Esophagus squamous epithelium (tissue), 5 donors: ENCODE measurements at regions not wholly inside any gene's neighbourhood (a gene's known extent, or its start where the extent isn't known, plus 50 kb on each side); places are given as distances from the start of the nearest gene placed in this dataset.

Experiments used
- DNase-seq: peaks from one replicate; lab custom pipeline; 2025; lab: John Stamatoyannopoulos, UW
- H3K27ac ChIP-seq, 4 donors: fragments of 200-600 bp; sonication (generic); one replicate each; pipeline ENCODE4 v1.5.1; 2016 to 2019; ENCODE audit warnings: mild to moderate bottlenecking in 1 of 4
- H3K27me3 ChIP-seq, 4 donors: fragments of 200-600 bp; sonication (generic); 1 replicate in 3 of 4; 2 replicates in 1 of 4; pipeline versions ENCODE4 v1.5.1 to v1.6.0; 2017 to 2021; ENCODE audit warnings: antibody characterized with exemption in 1 of 4
- H3K36me3 ChIP-seq, 3 donors: fragments of 200-600 bp; sonication (generic); one replicate each; pipeline ENCODE4 v1.5.1; 2016 to 2019
- H3K4me1 ChIP-seq, 3 donors: fragments of 200-600 bp; sonication (generic); one replicate each; pipeline ENCODE4 v1.5.1; 2017 to 2019
- H3K4me3 ChIP-seq, 4 donors: fragments of 200-600 bp; sonication (generic); 1 replicate in 3 of 4; 2 replicates in 1 of 4; pipeline ENCODE4 v1.5.1; 2016 to 2019; ENCODE audit warnings: mild to moderate bottlenecking in 2 of 4, moderate library complexity in 1 of 4
- H3K9me3 ChIP-seq, 3 donors: fragments of 200-600 bp; sonication (generic); one replicate each; pipeline ENCODE4 v1.5.1; 2016 to 2019
- POLR2A ChIP-seq, 4 donors: fragments of 450-650 bp; IDR thresholded peaks; one replicate each; pipeline ENCODE4 v1.6.1; 2017; ENCODE audit warnings: antibody characterized with exemption in 4 of 4, mild to moderate bottlenecking in 4 of 4, moderate library complexity in 3 of 4
- WGBS, 2 donors: methylation state at CpG; one replicate each; pipeline ENCODE4 v1.1.5; 2018; 5-methylcytosine and 5-hydroxymethylcytosine counted together
- intact Hi-C: fragments of 100-400 bp; cut with DNase I; formaldehyde crosslinking; loops from one replicate; pipeline ENCODE4 v1.15.0; 2022
- TF ChIP-seq, protein P1 (sequence below), 6 experiments: fragments of 450-650 bp in 4 of 6; fragments of 200-600 bp in 2 of 6; sonication (generic) in 2 of 6; IDR thresholded peaks; one replicate each; pipeline ENCODE4 v1.5.1; 2016 to 2019; ENCODE audit warnings: antibody characterized with exemption in 6 of 6, mild to moderate bottlenecking in 4 of 6, moderate library complexity in 4 of 6
- donor health status: DM: yes; HTN: yes; CAD: no.

DNA sequence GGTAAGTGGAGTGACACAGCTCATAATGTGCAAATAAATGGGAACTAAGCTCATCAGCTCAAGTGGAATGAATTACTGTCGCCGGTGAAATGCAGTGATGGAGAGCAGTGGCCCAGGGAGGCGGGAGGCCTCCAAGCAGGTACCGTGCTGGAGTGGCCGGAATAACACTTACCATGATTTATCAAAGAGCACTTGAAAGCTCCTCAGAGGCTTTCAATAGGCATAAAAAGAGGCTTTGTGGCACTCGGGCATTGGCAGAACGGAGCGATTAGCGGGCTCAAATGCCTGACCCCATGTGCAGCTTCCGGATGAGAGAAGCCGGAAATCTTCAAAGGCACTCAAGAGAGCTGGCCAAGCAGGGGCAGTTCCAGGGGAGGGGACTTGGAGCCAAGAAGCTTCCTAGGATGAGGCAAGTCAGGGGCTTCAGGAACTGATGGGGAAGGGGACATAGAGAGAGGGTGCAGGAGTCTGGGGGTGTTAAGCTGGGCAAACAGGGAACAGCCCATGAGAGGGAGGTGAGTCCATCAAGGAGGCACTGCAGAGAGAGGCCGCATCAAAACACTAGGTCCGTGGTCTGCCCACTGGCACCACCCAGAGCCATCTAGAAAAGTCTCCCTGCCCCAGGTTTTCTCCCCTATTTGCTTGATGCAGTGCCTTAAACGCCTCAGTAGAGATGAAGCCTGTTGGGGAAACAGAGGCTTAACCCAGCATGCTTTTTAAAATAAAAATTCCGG, 144.0 kb upstream of the IRX6 start:
- DNase-seq: no peak

DNA sequence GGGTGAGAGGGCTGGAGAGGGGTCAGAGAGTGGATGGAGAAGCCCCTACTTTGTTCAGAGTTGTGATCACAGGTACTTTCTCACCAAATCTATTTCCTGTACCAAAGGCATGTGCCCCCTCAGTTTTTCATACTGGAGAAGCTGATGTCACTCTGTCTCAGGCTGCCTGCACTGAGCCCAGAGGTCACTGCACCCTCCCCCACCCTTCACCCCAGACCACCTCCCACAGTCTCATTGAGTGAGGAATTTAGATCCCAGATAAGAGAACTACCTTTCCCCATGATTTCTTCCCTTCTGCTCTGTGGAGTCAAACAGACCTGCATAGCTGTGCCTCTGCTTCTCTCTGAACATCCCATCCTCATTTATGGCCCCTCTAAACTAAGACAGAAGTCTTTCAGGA, 140.0 kb upstream of the IRX6 start:
- H3K27ac ChIP-seq: no peak overlapping the region
- no peak for DNase-seq
- TF ChIP-seq, protein P1, sequence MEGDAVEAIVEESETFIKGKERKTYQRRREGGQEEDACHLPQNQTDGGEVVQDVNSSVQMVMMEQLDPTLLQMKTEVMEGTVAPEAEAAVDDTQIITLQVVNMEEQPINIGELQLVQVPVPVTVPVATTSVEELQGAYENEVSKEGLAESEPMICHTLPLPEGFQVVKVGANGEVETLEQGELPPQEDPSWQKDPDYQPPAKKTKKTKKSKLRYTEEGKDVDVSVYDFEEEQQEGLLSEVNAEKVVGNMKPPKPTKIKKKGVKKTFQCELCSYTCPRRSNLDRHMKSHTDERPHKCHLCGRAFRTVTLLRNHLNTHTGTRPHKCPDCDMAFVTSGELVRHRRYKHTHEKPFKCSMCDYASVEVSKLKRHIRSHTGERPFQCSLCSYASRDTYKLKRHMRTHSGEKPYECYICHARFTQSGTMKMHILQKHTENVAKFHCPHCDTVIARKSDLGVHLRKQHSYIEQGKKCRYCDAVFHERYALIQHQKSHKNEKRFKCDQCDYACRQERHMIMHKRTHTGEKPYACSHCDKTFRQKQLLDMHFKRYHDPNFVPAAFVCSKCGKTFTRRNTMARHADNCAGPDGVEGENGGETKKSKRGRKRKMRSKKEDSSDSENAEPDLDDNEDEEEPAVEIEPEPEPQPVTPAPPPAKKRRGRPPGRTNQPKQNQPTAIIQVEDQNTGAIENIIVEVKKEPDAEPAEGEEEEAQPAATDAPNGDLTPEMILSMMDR (IDR thresholded peaks at IDR 0.05): no peak
- TF ChIP-seq POLR2A (IDR thresholded peaks at IDR 0.05): no peak
- H3K36me3 ChIP-seq: no peaks in the 10 kb centered on the region
- peaks cover 0 to 42% (median 0%) of the 10 kb centered on the region in 4 donors for H3K27me3 ChIP-seq
- intact Hi-C loops: no loop called here
- no peaks in the 10 kb centered on the region for H3K4me1 ChIP-seq
- no peak overlapping the region for H3K4me3 ChIP-seq
- H3K9me3 ChIP-seq: no peaks in the 10 kb centered on the region

More for the DNA sequence above, 144.0 kb upstream of the IRX6 start:
- Histone ChIP-seq H3K4me1 (no peaks in the 10 kb centered on the region), H3K4me3 (no peak overlapping the region), H3K9me3 (no peaks in the 10 kb centered on the region), H3K36me3 (no peaks in the 10 kb centered on the region), H3K27me3 (peaks cover 0 to 15% (median 0%) of the 10 kb centered on the region in 4 donors), H3K27ac (no peak overlapping the region)
- TF ChIP-seq, protein P1 (IDR thresholded peaks at IDR 0.05): no peak
- TF ChIP-seq POLR2A (IDR thresholded peaks at IDR 0.05): no peak
- WGBS, 2 donors: 69 to 79% methylated on average over 14 to 15 of the region's 15 CpGs
- intact Hi-C loops: no loop called here

DNA sequence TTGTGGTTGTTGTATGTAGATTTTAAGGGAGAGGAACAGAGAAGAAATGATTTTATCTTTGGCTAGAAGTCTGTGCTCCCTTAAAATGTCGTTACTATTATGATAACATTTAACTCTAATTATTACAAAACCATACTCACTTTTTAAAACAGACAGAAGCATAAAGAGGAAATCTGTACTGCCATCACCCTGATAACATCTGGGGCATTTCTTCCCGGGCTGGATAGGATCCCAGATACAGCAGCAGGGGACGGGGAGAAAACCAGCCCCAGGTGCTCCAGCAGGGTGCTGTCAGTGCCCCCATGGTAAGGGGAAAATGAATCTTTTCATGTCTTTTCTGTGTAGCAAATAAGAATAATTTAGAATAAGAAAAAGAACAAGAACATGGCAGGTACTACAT, 139.4 kb upstream of the IRX6 start:
- peaks cover 0 to 44% (median 0%) of the 10 kb centered on the region in 4 donors for H3K27me3 ChIP-seq
- H3K4me1 ChIP-seq: no peaks in the 10 kb centered on the region
- H3K4me3 ChIP-seq: no peak overlapping the region
- H3K27ac ChIP-seq: no peak overlapping the region
- intact Hi-C loops: no loop called here
- H3K9me3 ChIP-seq: no peaks in the 10 kb centered on the region
- TF ChIP-seq, protein P1 (IDR thresholded peaks at IDR 0.05): no peak
- TF ChIP-seq POLR2A (IDR thresholded peaks at IDR 0.05): no peak
- no peaks in the 10 kb centered on the region for H3K36me3 ChIP-seq
- DNase-seq: no peak
- 27 to 46% methylated on average over 3 of the region's 3 CpGs for WGBS, 2 donors

DNA sequence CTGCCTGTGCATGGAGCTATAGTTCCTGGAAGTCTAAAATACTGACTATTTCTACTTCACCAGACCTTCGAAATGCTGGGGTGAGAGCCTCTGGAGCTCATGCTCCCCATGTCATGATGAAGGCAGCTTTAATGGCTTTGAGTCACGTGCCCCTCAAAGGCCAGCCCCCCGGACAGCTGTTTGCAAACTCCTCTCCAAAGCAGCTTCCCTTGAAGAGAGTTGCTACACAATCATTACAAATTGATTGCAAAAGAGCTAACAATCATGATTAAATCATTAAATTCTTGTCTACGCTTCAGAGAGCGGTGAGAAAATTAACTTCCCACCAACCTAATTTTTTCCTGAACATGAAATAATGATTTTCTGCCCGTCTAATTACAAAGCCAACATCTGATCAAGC, 134.8 kb upstream of the IRX6 start:
- Histone ChIP-seq H3K9me3 (peaks cover 0 to 7% (median 0%) of the 10 kb centered on the region in 3 donors), H3K4me3 (no peak overlapping the region), H3K36me3 (no peaks in the 10 kb centered on the region), H3K4me1 (no peaks in the 10 kb centered on the region), H3K27me3 (peaks cover 0 to 45% (median 0%) of the 10 kb centered on the region in 4 donors), H3K27ac (no peak overlapping the region)
- DNase-seq: no peak
- no peak for TF ChIP-seq POLR2A (IDR thresholded peaks at IDR 0.05)
- TF ChIP-seq, protein P1 (IDR thresholded peaks at IDR 0.05): no peak
- intact Hi-C loops: no loop called here
- WGBS, 2 donors: 57 to 62% methylated on average over 6 of the region's 6 CpGs

GRCh38 chr16:55189682-55190636, 134.0 kb upstream of the IRX6 start:
- Histone ChIP-seq H3K4me1 (no peaks in the 10 kb centered on the region), H3K27me3 (peaks cover 0 to 38% (median 0%) of the 10 kb centered on the region in 4 donors), H3K4me3 (no peak overlapping the region), H3K27ac (no peak overlapping the region), H3K9me3 (peaks cover 0 to 7% (median 0%) of the 10 kb centered on the region in 3 donors), H3K36me3 (no peaks in the 10 kb centered on the region)
- DNase-seq: no peak
- WGBS, 2 donors: 51 to 54% methylated on average over 11 to 23 of the region's 23 CpGs
- TF ChIP-seq, protein P1 (IDR thresholded peaks at IDR 0.05): no peak
- no peak for TF ChIP-seq POLR2A (IDR thresholded peaks at IDR 0.05)
- intact Hi-C loops: no loop called here
